ENCODE measurements at regions not wholly inside any gene's neighbourhood (a gene's known extent, or its start where the extent isn't known, plus 50 kb on each side); places are given as distances from the start of the nearest gene placed in this dataset.

DNA sequence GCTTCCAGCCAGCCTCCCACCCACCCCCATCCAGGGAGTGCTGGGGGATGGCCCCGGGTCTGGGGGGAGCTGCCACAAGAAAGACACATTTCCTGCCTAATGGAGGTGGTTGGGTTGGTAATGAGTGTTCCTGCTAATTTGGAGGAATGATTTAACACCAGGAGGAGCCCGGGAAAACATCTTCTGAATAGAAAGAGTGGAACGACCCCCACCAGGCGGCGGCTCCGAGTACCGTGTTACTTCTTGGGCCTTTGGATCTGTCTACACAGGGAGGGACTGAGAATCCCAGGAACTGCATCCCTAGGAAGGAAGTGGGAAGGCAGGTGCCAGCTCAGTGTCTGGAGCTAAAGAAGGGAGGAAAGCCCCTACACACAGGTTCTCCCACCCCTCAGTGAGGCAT is 64.6 kb downstream of the TSPAN17 start:
- no peak for TF ChIP-seq CTCF (IDR thresholded peaks at IDR 0.05; ENCODE audit: extremely low read depth, missing control alignments)
- no peak for DNase-seq (ENCODE audit: low spot score)

DNA sequence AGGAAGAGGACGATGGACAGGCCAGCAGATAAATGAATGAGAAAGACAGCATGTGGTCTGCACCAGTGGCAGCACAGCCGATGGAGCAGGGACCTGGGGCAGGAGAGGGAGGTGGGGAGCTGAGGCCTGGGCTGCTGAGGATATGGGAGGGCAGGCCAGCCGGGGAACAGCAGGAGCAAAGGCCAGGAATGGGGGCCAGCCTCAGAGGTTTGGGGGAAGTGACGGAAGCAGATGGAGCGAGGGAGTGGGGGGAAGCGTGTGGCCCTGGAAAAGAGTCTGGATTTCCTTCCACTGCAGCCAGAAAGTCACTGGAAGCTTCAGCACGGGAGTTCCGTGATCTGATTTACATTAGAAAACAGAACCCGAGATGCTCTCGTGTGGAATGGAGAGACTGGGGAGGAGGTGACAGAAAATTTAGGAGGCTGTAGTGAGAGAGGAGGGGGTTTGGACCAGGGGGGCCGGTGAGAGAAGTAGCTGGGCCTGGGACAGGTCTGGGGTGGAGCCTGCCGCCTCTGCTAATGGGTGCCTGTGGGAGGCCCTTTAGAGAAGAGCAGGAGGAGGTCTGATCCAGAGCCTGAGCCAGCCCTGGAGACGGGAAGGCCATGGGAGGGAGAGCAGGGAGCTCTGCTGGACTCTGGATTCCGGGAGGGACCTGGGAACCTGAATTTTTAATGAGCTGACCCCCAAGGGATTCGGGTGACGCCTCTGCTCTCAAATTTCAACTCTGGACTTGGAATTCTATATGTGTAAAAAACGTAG is 65.4 kb downstream of the TSPAN17 start:
- no peak for TF ChIP-seq CTCF (IDR thresholded peaks at IDR 0.05; ENCODE audit: extremely low read depth, missing control alignments)
- no peak for DNase-seq (ENCODE audit: low spot score)

GRCh38 chr5:176713409-176713808 is 66.1 kb downstream of the TSPAN17 start:
- no peak for DNase-seq (ENCODE audit: low spot score)
- no peak for TF ChIP-seq CTCF (IDR thresholded peaks at IDR 0.05; ENCODE audit: extremely low read depth, missing control alignments)

- DNase-seq (ENCODE audit: low spot score): no peak
- TF ChIP-seq CTCF (IDR thresholded peaks at IDR 0.05; ENCODE audit: extremely low read depth, missing control alignments): no peak
These were observed 66.8 kb downstream of the TSPAN17 start for GRCh38 chr5:176714067-176714466.

GRCh38 chr5:176716320-176716719 is 69.0 kb downstream of the TSPAN17 start:
- DNase-seq (ENCODE audit: low spot score): no peak
- no peak for TF ChIP-seq CTCF (IDR thresholded peaks at IDR 0.05; ENCODE audit: extremely low read depth, missing control alignments)

DNA sequence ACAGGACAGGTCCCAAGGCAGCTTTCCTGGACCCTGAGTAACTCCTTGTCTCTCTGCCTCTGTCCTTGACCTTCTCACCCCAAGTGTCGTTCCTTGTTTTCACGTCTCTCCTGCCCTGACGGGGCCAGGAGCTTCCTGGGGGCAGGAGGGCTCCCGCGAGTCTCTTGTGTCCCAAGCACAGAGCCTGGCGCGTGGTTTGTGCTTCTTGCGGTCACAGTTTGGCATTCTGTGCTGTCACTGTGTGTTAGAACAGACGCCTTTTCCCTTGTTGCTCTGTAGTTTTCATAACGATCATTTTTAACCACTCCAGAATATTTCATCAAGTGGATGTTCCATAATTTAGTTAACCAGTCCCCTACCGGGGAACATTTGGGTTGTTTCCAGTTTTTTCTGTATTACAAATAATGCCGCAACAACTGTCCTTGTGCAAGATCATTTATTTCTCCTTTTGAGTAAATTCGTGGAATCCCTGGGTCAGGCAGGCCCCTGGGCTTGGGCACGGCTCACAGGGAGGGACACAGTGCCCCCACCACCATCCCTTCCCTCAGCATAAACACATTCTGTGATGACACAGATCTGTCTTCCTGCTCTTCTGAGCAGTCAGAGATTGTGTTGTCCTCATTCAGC is 71.9 kb downstream of the TSPAN17 start:
- no peak for DNase-seq (ENCODE audit: low spot score)
- no peak for TF ChIP-seq CTCF (IDR thresholded peaks at IDR 0.05; ENCODE audit: extremely low read depth, missing control alignments)

- DNase-seq (ENCODE audit: low spot score): no peak
- TF ChIP-seq CTCF (IDR thresholded peaks at IDR 0.05; ENCODE audit: extremely low read depth, missing control alignments): no peak
These were observed 74.2 kb downstream of the TSPAN17 start for GRCh38 chr5:176721509-176721908.
